NCI-H2227 (cell line): ENCODE measurements at regions not wholly inside any gene's neighbourhood (a gene's known extent, or its start where the extent isn't known, plus 50 kb on each side); places are given as distances from the start of the nearest gene placed in this dataset.
"Not testable (repeated sequence)": the region's sequence is repeated elsewhere in the genome, so short reads cannot be mapped to it uniquely, and the experiment has no call there.

ENCODE experiments used
- DNase-seq: peaks from one replicate; lab custom pipeline; 2025; ENCODE audit not compliant: unreplicated experiment; lab: John Stamatoyannopoulos, UW

- DNase-seq: no peak
Measured at GRCh38 chr2:176566496-176566895, 297.3 kb downstream of the MTX2 start.

DNA sequence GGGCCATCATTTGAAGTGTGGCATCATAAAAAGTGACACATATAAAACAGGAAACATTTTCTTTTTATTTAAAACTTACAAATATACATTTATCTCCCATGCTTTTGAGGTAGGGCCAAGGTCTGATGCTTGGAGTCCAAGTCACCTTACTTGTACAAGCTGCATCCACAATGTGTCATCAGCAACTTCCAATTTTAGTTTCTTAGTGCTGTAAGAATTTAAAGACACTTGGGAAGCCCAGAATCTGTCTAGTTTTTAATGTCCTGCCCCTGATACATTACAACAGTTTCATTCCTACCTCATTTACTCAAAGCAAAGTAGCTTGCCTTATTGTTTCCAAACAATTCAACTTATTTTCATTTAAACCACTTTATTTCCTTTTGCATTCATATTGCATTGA is 297.7 kb downstream of the MTX2 start:
- no peak for DNase-seq

GRCh38 chr2:176567361-176567760 is 298.1 kb downstream of the MTX2 start:
- no peak for DNase-seq

DNA sequence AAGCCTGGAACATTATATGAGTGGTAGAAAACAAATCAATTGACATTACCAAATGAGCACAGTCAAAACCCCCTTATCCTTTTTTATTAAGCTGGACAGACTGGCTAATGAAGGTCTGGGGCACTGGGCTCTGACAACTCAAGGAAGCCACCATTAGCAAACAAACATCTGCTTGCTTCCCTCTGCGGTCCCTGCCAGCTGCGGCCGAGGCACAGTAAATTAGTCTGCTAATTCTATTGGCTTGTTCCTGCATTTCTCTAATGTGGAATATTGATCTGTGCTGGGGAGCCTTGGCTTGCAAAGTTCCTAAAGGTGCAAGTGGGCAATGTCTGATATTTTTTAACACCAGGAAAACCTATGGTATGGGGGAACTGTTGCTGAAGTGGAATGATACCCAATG is 300.3 kb downstream of the MTX2 start:
- DNase-seq: no peak

- DNase-seq: no peak
Measured at GRCh38 chr2:176573612-176574483, 304.6 kb downstream of the MTX2 start.

DNA sequence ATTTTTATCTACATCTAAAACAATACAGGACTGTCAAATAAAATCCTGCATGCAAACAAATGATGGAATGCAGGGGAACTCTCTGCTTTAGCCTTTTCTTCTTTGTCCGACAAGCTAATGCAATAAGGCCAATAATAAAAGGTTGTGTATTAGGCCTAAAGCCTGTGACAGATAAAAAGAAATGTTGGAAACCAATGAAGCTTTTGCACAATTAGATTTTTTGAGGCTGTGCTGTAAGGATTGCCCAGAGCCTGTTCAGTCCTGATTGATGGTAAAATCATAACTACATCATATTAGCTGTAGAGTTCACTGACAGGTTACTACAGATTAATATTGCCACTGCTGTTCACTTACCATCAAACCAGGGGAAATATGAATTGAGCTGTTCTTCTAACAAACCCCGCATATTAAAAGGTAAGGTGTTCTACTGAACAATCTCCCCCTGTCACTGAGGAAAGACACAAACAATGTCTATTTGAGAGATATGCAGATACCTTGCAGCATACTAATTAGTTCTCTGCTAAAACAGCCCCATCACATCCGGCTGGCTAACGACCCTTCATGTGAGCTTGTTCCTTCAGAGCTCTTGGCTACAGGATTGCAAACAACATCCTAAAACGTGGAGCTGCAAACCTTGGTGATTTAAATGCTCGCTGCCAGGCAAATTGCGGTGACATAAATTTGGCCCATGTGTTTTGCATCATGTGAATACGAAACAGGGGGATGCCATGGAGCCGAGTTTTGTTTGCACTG is 305.4 kb downstream of the MTX2 start:
- no peak for DNase-seq

DNA sequence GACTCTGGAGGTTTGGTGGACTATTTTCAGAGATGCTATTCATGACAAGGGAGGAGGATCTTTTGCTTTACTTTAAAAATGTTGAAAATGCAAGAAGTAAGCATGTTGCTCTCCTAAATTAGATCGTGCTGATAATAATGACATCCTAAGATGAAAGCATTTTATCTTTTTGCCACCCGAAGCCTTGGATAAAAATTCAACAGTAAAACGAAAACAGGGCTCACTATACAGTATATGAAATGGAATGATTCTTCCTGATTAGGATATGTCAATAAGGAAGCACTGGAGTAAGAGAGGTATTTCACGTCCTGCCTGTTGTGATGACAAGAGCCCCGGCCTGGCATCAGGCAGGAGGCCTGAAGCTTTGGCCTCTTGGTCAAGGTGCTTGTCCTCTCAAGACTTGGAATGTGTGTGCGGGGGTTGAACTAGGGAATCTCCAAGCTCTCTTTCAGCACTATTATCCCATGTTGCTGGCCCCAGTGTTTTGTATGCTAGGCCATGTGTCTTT is 306.0 kb downstream of the MTX2 start:
- no peak for DNase-seq

GRCh38 chr2:176577054-176577453 is 307.8 kb downstream of the MTX2 start:
- DNase-seq: no peak

- DNase-seq: not testable (repeated sequence)
Measured at GRCh38 chr2:176578292-176578691, 309.1 kb downstream of the MTX2 start.

DNA sequence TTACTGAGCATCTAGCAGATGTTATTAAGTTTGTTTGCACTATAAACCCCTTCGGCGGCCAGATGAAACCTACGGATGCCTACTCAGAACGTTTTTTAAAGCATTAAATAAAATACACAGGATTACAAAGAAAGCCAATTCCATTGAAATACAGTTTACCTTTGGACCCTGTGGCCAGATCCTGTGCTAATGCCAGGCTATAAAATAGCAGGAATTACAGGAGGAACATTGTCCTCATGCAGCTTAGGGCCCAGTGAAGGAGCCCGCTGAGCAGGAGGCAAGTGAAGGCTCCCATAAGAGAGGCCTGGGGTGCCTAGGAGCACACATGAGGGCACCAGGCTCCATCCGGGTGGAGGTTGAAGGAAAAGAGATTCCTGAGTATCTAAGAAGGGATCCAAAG is 310.4 kb downstream of the MTX2 start:
- DNase-seq: no peak

GRCh38 chr2:176581557-176582165 is 312.4 kb downstream of the MTX2 start:
- DNase-seq: no peak

GRCh38 chr2:176582176-176582575 is 312.9 kb downstream of the MTX2 start:
- DNase-seq: no peak

DNA sequence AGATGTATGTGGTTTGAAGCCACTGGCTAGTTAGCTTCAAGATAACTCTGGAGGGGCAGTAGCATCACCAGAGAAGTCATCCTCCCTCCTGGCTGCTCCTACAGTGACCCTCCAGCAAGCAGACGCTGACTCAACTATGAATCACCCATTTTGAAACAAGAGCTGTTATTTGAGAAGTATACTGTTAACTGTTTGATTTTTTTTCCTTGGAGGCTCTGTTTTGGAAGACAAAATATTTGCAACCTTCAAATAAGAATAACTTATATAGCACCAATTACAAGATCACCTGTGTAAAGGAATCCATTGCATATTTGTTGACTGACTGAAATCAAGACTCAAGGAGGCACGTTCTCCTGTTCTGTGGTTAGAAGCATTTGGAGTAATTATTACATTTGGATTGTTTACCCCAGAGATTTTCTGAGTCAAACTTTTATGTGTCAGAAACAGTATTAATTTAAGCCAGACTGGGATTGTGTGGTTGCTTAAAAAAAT is 313.8 kb downstream of the MTX2 start:
- no peak for DNase-seq

DNA sequence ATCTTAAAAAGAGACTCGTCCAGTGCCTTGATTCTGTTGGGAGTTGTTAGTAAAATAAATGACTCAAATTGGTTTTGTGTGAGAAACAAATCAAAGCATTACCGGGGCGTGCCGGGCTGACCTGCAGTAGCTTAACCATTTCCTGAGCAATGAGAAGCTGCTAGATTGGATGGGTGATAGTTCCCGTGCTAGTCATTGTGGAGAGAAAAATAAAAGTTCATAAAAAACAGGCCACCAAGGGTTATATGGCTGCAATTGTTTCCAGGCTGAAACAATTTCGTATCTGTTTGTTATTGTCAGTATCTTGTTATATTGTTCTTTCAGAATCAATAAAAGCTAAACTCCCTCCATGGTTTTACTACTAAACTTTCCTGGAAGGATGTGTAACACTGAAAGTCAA is 314.4 kb downstream of the MTX2 start:
- no peak for DNase-seq

GRCh38 chr2:176584333-176584732 is 315.1 kb downstream of the MTX2 start:
- no peak for DNase-seq

- DNase-seq: no peak
Measured at GRCh38 chr2:176585291-176585690, 316.0 kb downstream of the MTX2 start.

DNA sequence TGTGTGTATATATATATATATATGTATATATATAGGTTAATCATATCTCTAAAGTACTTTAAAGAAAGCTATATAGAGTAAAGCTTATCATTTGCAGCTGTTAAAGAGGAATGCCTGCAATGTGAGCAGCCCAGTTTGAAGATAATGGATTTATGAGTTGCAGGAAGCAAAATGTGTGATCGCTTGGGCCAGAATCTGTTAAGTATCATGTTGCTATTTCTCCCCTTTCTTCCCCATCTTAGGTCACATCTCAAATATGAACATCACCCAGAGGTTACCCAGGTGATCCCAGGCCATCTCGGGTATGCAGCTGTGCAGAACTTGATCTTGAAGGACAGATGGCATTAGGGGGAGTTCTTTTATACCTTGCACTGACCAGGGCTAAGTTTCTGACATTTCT is 316.5 kb downstream of the MTX2 start:
- DNase-seq: no peak

- no peak for DNase-seq
Measured at GRCh38 chr2:176589287-176589686, 320.0 kb downstream of the MTX2 start.

GRCh38 chr2:176589825-176590440 is 320.7 kb downstream of the MTX2 start:
- DNase-seq: peak; percentile 38

DNA sequence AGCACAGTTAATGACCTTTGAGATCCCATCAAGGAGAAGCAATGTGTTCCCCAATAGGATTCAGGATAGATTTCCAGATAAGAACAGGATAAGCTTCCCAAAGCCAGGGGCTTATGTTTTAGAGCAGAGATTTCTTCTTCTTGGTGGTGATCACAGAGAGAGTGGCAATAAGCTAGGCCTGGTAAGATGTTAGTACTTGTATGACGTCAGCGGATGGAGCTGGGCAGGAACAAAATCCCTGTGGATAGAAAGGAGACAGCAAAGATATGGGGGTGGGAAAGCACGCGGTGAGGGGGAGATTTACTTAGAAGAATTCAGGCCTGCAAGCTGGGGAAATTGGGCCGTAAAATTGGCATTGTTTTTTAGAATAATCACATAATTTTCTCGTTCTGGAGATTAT is 323.0 kb downstream of the MTX2 start:
- no peak for DNase-seq

- no peak for DNase-seq
Measured at GRCh38 chr2:176595986-176596385, 326.7 kb downstream of the MTX2 start.
